ENCODE measurements at regions not wholly inside any gene's neighbourhood (a gene's known extent, or its start where the extent isn't known, plus 50 kb on each side); places are given as distances from the start of the nearest gene placed in this dataset.

DNA sequence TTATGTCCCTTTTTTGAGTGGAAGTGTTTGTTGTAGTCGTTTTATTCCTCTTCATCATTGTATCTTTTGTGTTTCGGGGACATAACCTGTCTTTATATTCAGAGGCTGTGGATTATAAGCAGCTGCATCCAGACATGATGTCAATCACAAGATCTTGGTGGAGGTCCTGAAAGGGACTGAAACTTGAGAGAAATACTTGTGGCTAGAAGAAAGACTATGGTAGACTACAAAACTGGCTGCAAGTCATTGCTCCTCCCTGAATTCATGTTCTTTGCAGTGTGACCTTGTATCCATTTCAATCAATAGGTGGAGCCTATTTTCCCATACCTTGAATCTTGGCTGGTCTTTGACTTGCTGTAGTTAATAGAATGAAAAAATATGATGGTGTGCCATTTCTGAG lies 442.4 kb upstream of the PLXNA2 start:
- no peaks in the 10 kb centered on the region for H3K79me2 ChIP-seq (replicated peaks; ENCODE audit: insufficient read depth, low read length)
- TF ChIP-seq EP300 (conservative IDR thresholded peaks at IDR 0.05; ENCODE audit: poor library complexity, severe bottlenecking) (no peak), MXI1 (conservative IDR thresholded peaks at IDR 0.05; ENCODE audit: poor library complexity, severe bottlenecking) (no peak), RAD21 (conservative IDR thresholded peaks at IDR 0.05) (no peak), POLR2AphosphoS5 (IDR thresholded peaks at IDR 0.05) (no peak), SMC3 (conservative IDR thresholded peaks at IDR 0.05; ENCODE audit: poor library complexity) (no peak), TAF1 (IDR thresholded peaks at IDR 0.05; ENCODE audit: low read depth) (no peak), EZH2 (IDR thresholded peaks at IDR 0.05; ENCODE audit: borderline replicate concordance, insufficient read depth, low read length, poor library complexity, severe bottlenecking) (no peak)
- TF ChIP-seq, protein P1, sequence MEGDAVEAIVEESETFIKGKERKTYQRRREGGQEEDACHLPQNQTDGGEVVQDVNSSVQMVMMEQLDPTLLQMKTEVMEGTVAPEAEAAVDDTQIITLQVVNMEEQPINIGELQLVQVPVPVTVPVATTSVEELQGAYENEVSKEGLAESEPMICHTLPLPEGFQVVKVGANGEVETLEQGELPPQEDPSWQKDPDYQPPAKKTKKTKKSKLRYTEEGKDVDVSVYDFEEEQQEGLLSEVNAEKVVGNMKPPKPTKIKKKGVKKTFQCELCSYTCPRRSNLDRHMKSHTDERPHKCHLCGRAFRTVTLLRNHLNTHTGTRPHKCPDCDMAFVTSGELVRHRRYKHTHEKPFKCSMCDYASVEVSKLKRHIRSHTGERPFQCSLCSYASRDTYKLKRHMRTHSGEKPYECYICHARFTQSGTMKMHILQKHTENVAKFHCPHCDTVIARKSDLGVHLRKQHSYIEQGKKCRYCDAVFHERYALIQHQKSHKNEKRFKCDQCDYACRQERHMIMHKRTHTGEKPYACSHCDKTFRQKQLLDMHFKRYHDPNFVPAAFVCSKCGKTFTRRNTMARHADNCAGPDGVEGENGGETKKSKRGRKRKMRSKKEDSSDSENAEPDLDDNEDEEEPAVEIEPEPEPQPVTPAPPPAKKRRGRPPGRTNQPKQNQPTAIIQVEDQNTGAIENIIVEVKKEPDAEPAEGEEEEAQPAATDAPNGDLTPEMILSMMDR (IDR thresholded peaks at IDR 0.05; ENCODE audit: poor library complexity, severe bottlenecking) = no peak
- TF ChIP-seq, protein P2, sequence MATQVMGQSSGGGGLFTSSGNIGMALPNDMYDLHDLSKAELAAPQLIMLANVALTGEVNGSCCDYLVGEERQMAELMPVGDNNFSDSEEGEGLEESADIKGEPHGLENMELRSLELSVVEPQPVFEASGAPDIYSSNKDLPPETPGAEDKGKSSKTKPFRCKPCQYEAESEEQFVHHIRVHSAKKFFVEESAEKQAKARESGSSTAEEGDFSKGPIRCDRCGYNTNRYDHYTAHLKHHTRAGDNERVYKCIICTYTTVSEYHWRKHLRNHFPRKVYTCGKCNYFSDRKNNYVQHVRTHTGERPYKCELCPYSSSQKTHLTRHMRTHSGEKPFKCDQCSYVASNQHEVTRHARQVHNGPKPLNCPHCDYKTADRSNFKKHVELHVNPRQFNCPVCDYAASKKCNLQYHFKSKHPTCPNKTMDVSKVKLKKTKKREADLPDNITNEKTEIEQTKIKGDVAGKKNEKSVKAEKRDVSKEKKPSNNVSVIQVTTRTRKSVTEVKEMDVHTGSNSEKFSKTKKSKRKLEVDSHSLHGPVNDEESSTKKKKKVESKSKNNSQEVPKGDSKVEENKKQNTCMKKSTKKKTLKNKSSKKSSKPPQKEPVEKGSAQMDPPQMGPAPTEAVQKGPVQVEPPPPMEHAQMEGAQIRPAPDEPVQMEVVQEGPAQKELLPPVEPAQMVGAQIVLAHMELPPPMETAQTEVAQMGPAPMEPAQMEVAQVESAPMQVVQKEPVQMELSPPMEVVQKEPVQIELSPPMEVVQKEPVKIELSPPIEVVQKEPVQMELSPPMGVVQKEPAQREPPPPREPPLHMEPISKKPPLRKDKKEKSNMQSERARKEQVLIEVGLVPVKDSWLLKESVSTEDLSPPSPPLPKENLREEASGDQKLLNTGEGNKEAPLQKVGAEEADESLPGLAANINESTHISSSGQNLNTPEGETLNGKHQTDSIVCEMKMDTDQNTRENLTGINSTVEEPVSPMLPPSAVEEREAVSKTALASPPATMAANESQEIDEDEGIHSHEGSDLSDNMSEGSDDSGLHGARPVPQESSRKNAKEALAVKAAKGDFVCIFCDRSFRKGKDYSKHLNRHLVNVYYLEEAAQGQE (IDR thresholded peaks at IDR 0.05; ENCODE audit: borderline replicate concordance) = no peak
- H3K4me3 ChIP-seq (ENCODE audit: low read length) = no peak overlapping the region
- H3K9me2 ChIP-seq (ENCODE audit: insufficient read depth, low read length) = no peaks in the 10 kb centered on the region
- H3K9me3 ChIP-seq (ENCODE audit: low read length) = no peaks in the 10 kb centered on the region
- no peak overlapping the region for H2AFZ ChIP-seq (ENCODE audit: low read depth, low read length)
- no peaks in the 10 kb centered on the region for H4K20me1 ChIP-seq (ENCODE audit: insufficient read depth)
- H3K36me3 ChIP-seq (ENCODE audit: insufficient read depth, low read length) = no peaks in the 10 kb centered on the region
- no peak overlapping the region for H3K4me2 ChIP-seq (ENCODE audit: low read length)
- no peak overlapping the region for H3K27ac ChIP-seq (ENCODE audit: low read length)
- H3K9ac ChIP-seq (ENCODE audit: low read length) = no peak overlapping the region
- no peaks in the 10 kb centered on the region for H3K27me3 ChIP-seq (ENCODE audit: insufficient read depth, low read depth, low read length)
- no peaks in the 10 kb centered on the region for H3F3A ChIP-seq (ENCODE audit: insufficient read depth, low read length, poor library complexity, severe bottlenecking)

DNA sequence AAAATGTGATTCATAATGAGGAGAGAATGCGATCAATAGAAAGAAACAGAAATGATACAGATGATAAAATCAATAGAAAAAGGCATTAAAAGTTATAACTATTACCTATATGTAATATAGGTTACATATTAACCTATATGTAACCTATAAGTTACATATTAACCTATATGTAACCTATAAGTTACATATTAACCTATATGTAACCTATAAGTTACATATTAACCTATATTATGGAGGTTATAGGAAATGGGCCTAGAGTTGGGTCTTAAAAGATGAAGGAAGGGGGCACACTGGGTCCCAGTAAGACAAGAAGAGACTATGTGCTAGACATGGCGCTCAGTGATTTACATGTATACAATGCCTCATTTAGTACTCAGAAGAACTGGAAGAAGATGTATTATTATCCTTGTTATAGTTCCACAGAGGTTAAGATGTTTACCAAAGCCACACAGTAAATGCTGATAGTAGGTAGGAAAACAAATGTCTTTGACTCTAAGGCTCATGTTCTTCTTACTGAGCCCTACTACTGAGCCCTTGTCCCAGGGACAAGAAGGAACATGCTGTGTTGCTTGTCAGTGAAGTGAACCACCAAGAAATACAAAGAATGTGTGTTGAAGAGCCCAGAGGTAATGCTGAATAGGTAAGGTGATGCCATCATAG lies 444.6 kb upstream of the PLXNA2 start:
- no peak overlapping the region for H3K9ac ChIP-seq (ENCODE audit: low read length)
- H3K9me2 ChIP-seq (ENCODE audit: insufficient read depth, low read length) = no peaks in the 10 kb centered on the region
- H3K79me2 ChIP-seq (replicated peaks; ENCODE audit: insufficient read depth, low read length) = no peaks in the 10 kb centered on the region
- H3K27me3 ChIP-seq (ENCODE audit: insufficient read depth, low read depth, low read length) = no peaks in the 10 kb centered on the region
- TF ChIP-seq, protein P2 (IDR thresholded peaks at IDR 0.05; ENCODE audit: borderline replicate concordance) = no peak
- TF ChIP-seq SMC3 (conservative IDR thresholded peaks at IDR 0.05; ENCODE audit: poor library complexity) (no peak), EZH2 (IDR thresholded peaks at IDR 0.05; ENCODE audit: borderline replicate concordance, insufficient read depth, low read length, poor library complexity, severe bottlenecking) (no peak), MXI1 (conservative IDR thresholded peaks at IDR 0.05; ENCODE audit: poor library complexity, severe bottlenecking) (no peak)
- TF ChIP-seq, protein P1 (IDR thresholded peaks at IDR 0.05; ENCODE audit: poor library complexity, severe bottlenecking) = no peak
- no peak overlapping the region for H3K27ac ChIP-seq (ENCODE audit: low read length)
- no peaks in the 10 kb centered on the region for H4K20me1 ChIP-seq (ENCODE audit: insufficient read depth)
- no peak overlapping the region for H2AFZ ChIP-seq (ENCODE audit: low read depth, low read length)
- no peak overlapping the region for H3K4me2 ChIP-seq (ENCODE audit: low read length)
- no peaks in the 10 kb centered on the region for H3K9me3 ChIP-seq (ENCODE audit: low read length)
- no peaks in the 10 kb centered on the region for H3F3A ChIP-seq (ENCODE audit: insufficient read depth, low read length, poor library complexity, severe bottlenecking)
- no peak overlapping the region for H3K4me3 ChIP-seq (ENCODE audit: low read length)
- no peaks in the 10 kb centered on the region for H3K36me3 ChIP-seq (ENCODE audit: insufficient read depth, low read length)
